ENCODE measurements at regions not wholly inside any gene's neighbourhood (a gene's known extent, or its start where the extent isn't known, plus 50 kb on each side); places are given as distances from the start of the nearest gene placed in this dataset.

GRCh38 chr10:106410331-106410730 lies 754.2 kb downstream of the SORCS1 start:
- no peak overlapping the region for H3K4me3 ChIP-seq

GRCh38 chr10:106405141-106405540 lies 759.4 kb downstream of the SORCS1 start:
- H3K27ac ChIP-seq = no peak overlapping the region
- intact Hi-C loops (cut with DNase I; ENCODE audit: low total_unique reads) = no loop called here
- H3K36me3 ChIP-seq = no peaks in the 10 kb centered on the region
- H3K27me3 ChIP-seq = no peaks in the 10 kb centered on the region
- no peaks in the 10 kb centered on the region for H3K9me3 ChIP-seq
- no peak for TF ChIP-seq POLR2A (IDR thresholded peaks at IDR 0.05)
- TF ChIP-seq, protein P1, sequence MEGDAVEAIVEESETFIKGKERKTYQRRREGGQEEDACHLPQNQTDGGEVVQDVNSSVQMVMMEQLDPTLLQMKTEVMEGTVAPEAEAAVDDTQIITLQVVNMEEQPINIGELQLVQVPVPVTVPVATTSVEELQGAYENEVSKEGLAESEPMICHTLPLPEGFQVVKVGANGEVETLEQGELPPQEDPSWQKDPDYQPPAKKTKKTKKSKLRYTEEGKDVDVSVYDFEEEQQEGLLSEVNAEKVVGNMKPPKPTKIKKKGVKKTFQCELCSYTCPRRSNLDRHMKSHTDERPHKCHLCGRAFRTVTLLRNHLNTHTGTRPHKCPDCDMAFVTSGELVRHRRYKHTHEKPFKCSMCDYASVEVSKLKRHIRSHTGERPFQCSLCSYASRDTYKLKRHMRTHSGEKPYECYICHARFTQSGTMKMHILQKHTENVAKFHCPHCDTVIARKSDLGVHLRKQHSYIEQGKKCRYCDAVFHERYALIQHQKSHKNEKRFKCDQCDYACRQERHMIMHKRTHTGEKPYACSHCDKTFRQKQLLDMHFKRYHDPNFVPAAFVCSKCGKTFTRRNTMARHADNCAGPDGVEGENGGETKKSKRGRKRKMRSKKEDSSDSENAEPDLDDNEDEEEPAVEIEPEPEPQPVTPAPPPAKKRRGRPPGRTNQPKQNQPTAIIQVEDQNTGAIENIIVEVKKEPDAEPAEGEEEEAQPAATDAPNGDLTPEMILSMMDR (IDR thresholded peaks at IDR 0.05) = no peak
- no peak overlapping the region for H3K4me3 ChIP-seq
- no peak for DNase-seq
- no peaks in the 10 kb centered on the region for H3K4me1 ChIP-seq

More at GRCh38 chr10:106410331-106410730, 754.2 kb downstream of the SORCS1 start:
- Histone ChIP-seq H3K27ac (no peak overlapping the region), H3K4me1 (no peaks in the 10 kb centered on the region), H3K36me3 (no peaks in the 10 kb centered on the region), H3K27me3 (no peaks in the 10 kb centered on the region), H3K9me3 (no peaks in the 10 kb centered on the region)
- intact Hi-C loops (cut with DNase I; ENCODE audit: low total_unique reads) = no loop called here
- TF ChIP-seq, protein P1 (IDR thresholded peaks at IDR 0.05) = no peak
- no peak for TF ChIP-seq POLR2A (IDR thresholded peaks at IDR 0.05)
- DNase-seq = no peak

DNA sequence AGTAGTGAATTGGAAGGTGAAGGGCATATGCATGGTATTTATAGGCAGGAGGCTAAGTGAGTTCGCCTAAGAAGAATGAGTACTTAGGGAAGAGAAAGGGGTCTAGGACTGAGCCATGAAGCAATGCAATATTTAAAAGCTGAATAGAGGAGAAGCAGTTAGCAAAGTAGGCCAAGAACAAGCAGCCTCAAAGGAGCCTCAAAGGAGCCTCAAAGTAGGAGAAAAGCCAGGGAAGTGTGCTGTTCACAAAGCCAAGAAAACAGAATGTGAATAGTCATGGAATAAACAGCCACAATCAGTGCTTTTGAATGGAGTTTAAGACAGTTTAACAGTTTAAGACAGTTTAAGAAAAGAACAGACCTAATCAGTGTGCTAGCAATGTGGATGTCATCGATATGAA lies 762.0 kb downstream of the SORCS1 start:
- Histone ChIP-seq H3K27me3 (no peaks in the 10 kb centered on the region), H3K36me3 (no peaks in the 10 kb centered on the region), H3K4me3 (no peak overlapping the region), H3K9me3 (no peaks in the 10 kb centered on the region), H3K4me1 (no peaks in the 10 kb centered on the region), H3K27ac (no peak overlapping the region)
- intact Hi-C loops (cut with DNase I; ENCODE audit: low total_unique reads) = no loop called here
- TF ChIP-seq POLR2A (IDR thresholded peaks at IDR 0.05) = no peak
- TF ChIP-seq, protein P1 (IDR thresholded peaks at IDR 0.05) = no peak
- no peak for DNase-seq

- DNase-seq = no peak
- intact Hi-C loops (cut with DNase I; ENCODE audit: low total_unique reads) = no loop called here
- H3K27me3 ChIP-seq = no peaks in the 10 kb centered on the region
- H3K9me3 ChIP-seq = no peaks in the 10 kb centered on the region
- TF ChIP-seq POLR2A (IDR thresholded peaks at IDR 0.05) = no peak
- TF ChIP-seq, protein P1 (IDR thresholded peaks at IDR 0.05) = no peak
- H3K4me3 ChIP-seq = no peak overlapping the region
- H3K36me3 ChIP-seq = no peaks in the 10 kb centered on the region
- H3K4me1 ChIP-seq = no peaks in the 10 kb centered on the region
- H3K27ac ChIP-seq = no peak overlapping the region
Measured at GRCh38 chr10:106401967-106402366, 762.5 kb downstream of the SORCS1 start.

- Histone ChIP-seq H3K9me3 (no peaks in the 10 kb centered on the region), H3K27ac (no peak overlapping the region), H3K27me3 (no peaks in the 10 kb centered on the region), H3K4me1 (no peaks in the 10 kb centered on the region), H3K4me3 (no peak overlapping the region), H3K36me3 (no peaks in the 10 kb centered on the region)
- TF ChIP-seq, protein P1 (IDR thresholded peaks at IDR 0.05) = no peak
- no peak for TF ChIP-seq POLR2A (IDR thresholded peaks at IDR 0.05)
- intact Hi-C loops (cut with DNase I; ENCODE audit: low total_unique reads) = no loop called here
- DNase-seq = no peak
Measured at GRCh38 chr10:106401161-106401560, 763.3 kb downstream of the SORCS1 start.

Measured in uterus (tissue), 3 donors.